CD4-positive, alpha-beta T cell treated with Interleukin-6 for 4 hours (primary cell): ENCODE measurements at regions not wholly inside any gene's neighbourhood (a gene's known extent, or its start where the extent isn't known, plus 50 kb on each side); places are given as distances from the start of the nearest gene placed in this dataset.
"Not testable (repeated sequence)": the region's sequence is repeated elsewhere in the genome, so short reads cannot be mapped to it uniquely, and the experiment has no call there.

Experiments used
- DNase-seq: peaks from one replicate; pipeline ENCODE4 v3.0.0-alpha.2; 2020; ENCODE audit warnings: mixed read lengths

GRCh38 chr14:100421756-100422470, 98.8 kb downstream of the SLC25A47 start:
- DNase-seq, result no peak

- DNase-seq, result no peak
Observed at GRCh38 chr14:100422556-100423316, 99.6 kb downstream of the SLC25A47 start.

DNA sequence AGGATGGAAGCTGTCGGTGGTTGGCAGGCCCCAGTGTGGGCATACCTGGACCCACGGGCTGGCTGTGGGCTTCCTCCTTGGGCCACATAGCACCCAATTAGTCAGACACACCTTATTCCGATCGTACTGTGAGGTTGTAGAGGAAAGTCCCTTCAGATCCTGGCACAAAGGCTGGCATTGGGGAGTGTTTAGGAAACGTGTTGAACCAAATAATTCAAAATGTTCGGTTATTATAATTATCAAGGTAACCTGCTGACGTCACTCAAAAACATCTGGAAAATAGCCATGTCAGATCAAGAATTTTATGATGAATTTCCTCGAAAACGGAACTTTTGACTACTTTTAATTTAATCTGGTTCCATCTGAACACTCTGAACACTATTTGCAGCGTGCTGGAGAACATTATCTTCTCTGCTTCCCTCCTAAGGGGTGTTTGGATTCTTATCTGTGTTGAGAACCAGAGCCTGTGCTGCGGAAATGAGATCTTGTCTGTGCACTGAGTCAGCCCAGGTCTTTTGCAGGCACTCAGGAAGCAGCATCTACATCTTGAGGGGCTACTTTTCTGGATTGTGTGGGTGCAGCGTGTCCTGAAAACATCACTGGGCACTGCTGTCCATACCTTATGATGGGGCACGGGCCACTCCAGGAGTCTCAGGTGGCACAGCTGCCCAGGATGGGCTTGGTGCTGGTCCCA, 100.3 kb downstream of the SLC25A47 start:
- DNase-seq, result no peak

- no peak for DNase-seq
Observed at GRCh38 chr14:100424504-100425428, 101.6 kb downstream of the SLC25A47 start.

DNA sequence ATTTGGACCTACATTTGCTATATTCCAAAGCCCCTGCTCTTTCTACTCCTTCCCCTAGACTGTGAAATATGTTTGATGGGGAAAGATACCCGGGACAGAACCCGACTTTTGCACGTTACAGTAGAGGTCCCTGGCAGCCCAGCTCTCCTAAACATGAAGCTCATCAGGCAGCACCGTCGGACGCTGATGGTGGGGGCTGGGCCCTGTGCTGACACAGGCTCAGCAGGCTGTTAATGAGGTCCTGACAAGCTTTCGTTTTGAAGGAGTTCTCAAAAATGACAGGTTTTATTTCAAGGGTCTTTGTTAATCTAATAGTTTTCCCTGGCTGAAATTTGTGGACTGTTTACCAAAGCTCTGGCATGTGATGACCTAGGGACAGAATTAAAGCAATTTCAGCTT, 102.3 kb downstream of the SLC25A47 start:
- DNase-seq, result no peak

DNA sequence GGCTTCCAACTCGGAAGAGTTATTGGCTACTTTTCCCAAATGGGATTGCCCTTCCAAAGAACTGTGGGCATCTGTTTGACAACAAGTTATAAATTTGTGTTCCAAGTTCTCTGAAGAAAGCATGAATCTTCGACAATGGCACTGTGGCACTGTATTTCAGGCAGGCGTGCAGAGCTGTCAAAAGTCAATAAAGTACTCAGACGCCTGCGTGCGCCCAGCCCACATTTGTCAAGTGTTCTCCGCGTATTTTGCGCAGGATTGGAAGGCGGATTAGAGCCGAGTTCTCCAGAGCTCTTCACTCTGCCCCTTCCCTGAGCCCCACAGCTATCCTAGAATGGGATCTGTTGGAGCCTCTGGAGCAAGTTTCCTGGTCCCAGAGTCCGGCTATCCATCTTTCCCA, 103.2 kb downstream of the SLC25A47 start:
- DNase-seq, result no peak

DNA sequence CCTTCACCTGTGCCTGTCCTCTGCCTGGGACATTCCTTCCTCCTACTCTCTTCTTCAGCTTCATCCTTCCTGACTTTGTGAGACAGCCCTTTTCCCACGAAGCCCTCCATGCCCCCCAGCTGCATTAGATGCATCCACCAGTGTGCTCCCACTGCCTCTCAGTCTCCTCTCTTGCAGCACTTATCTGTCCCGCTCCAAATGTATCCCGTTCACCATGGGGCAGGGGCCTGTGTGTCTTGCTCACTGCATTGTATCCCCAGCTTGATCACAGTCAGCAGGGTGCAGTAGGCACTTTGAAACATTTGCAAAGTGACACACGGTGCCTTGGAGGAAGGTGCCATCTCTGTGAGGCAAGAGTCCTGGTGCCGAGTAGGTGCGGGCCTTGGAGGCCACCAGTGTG, 104.0 kb downstream of the SLC25A47 start:
- no peak for DNase-seq

- DNase-seq, result no peak
Observed at GRCh38 chr14:100428727-100429126, 105.6 kb downstream of the SLC25A47 start.

DNA sequence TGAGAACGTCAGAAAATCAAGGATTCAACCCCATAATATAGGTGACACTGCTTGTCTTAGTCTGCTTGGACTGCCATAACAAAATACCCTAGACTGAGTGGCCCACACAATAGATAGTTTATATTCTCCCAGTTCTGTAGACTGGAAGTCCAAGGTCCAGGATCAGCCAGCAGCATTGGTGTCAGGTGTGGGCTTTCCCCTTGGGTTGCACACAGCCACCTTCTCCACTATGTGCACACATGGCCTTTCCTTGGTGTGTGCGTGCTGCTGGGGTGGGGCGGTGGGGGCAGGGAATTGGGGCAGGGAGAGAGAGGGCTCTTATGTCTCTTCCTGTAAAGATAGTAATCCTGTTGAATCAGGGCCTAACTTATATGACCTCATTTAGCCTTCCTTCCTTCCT, 106.4 kb downstream of the SLC25A47 start:
- DNase-seq, result no peak

DNA sequence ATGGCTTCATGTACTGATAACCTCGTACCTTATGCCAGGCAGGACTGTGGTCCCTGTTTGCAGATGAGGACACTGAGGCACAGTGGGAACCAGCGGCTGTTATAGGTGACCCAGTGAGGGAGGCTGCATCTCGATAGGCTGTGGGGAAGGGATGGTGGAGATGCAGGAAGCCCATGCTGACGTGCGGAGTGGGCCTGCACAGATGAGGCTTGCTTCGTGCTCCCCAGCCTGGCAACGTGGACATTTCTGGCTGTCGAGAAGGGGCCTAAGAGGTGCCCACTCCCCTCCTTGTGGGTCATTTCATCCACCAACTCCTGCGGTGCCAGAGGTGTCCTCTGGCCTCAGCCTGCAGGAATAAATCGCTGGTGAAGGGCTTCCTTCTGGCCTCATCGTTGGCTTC, 107.4 kb downstream of the SLC25A47 start:
- DNase-seq, result no peak

GRCh38 chr14:100431461-100431860, 108.3 kb downstream of the SLC25A47 start:
- DNase-seq, result not testable (repeated sequence)

DNA sequence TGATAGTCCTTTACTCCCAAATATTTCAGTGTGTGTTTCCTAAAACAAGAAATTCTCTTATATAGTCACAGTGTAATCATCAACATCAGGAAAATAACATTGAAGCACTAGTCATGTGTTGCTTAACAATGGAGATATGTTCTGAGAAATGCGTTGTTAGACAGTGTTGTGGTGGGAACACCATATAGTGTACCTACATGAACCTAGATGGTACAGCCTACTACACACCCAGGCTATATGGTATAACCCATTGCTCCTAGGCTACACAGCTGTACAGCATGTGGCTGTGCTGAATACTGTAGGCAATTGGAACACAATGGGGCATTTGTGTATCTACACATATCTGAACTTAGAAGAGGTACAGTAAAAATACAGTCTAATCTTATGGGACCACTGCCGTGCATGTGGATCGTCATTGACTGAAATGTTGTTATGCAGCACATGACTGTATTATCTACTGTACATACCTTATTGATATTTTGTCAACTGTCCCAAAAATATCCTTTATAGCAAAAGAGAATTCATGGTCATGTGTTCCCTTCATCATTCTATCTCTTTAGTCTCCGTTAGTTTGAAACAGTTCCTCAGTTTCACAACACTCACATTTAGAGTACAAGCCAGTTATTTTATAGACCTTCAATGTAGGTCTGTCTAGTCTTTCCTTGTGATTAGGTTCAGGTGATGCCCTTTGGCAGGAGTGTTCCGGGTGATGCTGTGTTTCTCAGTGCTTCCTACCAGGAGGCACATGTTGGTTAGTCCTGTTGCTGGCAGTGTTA, 109.7 kb downstream of the SLC25A47 start:
- no peak for DNase-seq

GRCh38 chr14:100433428-100433814, 110.3 kb downstream of the SLC25A47 start:
- DNase-seq, result no peak

GRCh38 chr14:100434033-100434601, 111.0 kb downstream of the SLC25A47 start:
- DNase-seq, result no peak

DNA sequence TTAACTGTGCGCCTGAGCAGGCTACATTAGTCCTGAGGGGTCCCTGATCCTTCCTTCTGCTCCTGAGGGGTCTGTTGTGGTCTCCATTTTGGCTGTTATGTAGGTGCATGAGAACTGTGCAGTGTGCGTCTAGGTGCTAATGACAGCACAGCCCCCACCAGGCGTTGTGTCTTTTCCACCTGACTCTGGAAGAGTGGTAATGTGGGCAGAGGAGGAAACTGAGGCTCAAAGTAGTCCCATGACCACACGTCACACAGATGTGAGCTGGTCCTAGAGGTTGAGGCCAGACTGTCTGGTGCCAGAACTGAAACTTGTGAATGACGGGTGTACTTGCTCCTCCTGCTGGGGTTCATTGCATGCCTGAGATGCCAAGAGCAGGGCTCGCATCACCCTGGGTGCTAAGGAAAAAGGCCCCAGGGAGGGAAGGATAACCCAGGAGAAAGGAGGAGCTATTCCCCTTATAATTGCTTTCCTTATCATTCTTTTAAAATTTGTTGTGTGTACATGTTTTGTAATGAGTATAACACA, 111.8 kb downstream of the SLC25A47 start:
- no peak for DNase-seq

- DNase-seq, result no peak
Observed at GRCh38 chr14:100435459-100435858, 112.3 kb downstream of the SLC25A47 start.

DNA sequence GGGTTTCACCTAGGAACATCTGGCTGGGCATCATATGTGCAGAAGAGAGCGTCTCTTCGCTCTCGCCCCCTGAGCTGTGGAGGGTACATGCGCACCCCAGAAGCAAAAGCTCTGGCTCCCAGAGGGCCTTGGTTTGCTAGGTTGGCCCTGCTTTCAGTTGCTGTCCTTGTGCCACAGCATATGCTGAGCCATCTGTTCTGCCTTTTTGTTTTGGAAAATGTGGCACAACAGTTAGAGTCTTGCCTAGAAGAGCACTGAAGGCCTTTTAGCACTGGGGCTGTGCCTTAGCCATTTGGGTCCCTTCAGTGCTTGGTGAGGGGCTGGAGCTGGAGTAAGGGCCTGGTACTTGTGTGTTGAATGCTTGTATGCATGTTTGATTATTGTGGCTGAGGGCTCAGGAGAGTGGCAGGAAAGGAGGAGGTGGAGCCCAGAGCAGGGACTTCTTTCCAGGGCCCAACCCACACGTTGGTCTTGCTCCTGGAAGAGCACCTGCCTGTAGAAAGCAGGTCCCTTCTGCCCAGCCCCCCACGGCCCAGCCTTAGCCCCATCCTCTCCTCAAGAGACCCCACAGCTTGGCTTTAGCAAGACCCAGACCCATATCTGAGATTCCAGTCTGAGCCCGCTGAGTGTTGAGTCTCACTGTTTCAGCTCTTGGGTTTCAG, 113.7 kb downstream of the SLC25A47 start:
- no peak for DNase-seq

DNA sequence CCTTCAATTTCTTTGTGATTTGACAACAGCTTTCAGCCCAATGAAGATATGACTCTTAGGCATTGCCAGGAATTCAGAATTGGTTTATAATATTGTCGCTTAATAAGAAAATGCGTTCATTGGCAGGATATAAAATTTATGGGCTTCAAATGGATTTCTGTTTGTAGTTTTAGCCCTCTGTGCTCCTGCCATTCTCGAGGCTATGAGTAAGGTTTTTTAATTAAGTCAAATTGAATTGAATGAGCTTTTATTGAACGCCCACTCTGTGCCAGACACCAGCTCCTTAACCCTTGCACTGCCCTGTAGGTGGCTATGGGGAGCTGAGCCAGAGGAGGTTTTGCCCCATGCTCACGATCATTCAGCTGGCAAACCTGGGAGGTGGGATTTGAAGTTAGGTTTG, 115.1 kb downstream of the SLC25A47 start:
- DNase-seq, result no peak

- peak; percentile 16 for DNase-seq
Observed at GRCh38 chr14:100438678-100439592, 115.8 kb downstream of the SLC25A47 start.

GRCh38 chr14:100439781-100440180, 116.6 kb downstream of the SLC25A47 start:
- no peak for DNase-seq
